Stimulated activated CD8-positive, alpha-beta memory T cell treated with anti-CD3 and anti-CD28 coated beads, Interleukin-15, amount 100 ng/mL, for 24 hours (primary cell): ENCODE measurements at regions not wholly inside any gene's neighbourhood (a gene's known extent, or its start where the extent isn't known, plus 50 kb on each side); places are given as distances from the start of the nearest gene placed in this dataset.

Source experiments
- DNase-seq: peaks from one replicate; pipeline ENCODE4 v3.0.0-alpha.2; 2020; ENCODE audit warnings: low read depth

DNA sequence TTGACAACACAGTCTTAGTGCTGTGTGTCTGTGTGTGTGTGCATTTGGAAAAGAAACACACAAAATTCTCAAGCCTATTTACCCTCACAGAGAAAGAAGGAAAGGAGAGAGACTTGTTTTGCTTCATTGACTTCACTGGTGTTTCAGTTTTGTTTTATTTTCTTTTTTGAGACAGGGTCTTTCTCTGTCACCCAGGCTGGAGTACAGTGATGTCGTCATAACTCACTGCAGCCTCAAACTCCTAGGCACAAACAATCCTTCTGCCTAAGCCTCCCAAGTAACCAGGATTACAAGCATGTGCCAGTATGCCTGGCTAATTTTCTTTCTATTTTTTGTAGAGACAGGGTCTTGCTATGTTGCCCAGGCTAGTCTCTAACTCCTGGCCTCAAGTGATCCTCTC, 636.9 kb downstream of the TAFA4 start:
- DNase-seq = no peak

GRCh38 chr3:68290333-68290732, 635.9 kb upstream of the SUCLG2 start:
- no peak for DNase-seq

DNA sequence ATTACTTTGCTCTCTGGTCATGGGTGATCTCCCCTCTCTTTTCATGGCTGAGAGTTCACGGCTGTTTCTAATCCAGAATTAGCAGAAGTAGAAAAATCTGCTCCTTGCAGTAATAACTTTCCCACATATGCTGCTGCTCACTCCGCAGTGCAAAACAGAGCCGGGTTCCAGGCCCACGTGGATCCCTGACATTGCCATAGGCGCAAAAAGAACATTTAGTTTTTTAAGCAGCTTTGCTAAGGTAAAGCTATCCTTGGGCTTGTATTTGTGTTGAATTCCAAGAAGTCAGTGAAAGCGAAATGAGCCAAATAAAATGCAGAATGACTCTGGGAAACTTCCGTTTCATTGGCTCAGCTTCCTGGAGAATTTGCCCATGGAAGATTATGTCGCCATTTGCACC, 633.7 kb upstream of the SUCLG2 start:
- no peak for DNase-seq

- DNase-seq = no peak
Measured at GRCh38 chr3:68287101-68287500, 632.7 kb upstream of the SUCLG2 start.

GRCh38 chr3:68274286-68274685, 619.9 kb upstream of the SUCLG2 start:
- DNase-seq = no peak

GRCh38 chr3:68271145-68271544, 616.7 kb upstream of the SUCLG2 start:
- DNase-seq = no peak

- DNase-seq = no peak
Measured at GRCh38 chr3:68256635-68257223, 602.3 kb upstream of the SUCLG2 start.

- no peak for DNase-seq
Measured at GRCh38 chr3:68249265-68249664, 594.9 kb upstream of the SUCLG2 start.

- DNase-seq = no peak
Measured at GRCh38 chr3:68242606-68243005, 588.2 kb upstream of the SUCLG2 start.

- no peak for DNase-seq
Measured at GRCh38 chr3:68239542-68239941, 585.1 kb upstream of the SUCLG2 start.

DNA sequence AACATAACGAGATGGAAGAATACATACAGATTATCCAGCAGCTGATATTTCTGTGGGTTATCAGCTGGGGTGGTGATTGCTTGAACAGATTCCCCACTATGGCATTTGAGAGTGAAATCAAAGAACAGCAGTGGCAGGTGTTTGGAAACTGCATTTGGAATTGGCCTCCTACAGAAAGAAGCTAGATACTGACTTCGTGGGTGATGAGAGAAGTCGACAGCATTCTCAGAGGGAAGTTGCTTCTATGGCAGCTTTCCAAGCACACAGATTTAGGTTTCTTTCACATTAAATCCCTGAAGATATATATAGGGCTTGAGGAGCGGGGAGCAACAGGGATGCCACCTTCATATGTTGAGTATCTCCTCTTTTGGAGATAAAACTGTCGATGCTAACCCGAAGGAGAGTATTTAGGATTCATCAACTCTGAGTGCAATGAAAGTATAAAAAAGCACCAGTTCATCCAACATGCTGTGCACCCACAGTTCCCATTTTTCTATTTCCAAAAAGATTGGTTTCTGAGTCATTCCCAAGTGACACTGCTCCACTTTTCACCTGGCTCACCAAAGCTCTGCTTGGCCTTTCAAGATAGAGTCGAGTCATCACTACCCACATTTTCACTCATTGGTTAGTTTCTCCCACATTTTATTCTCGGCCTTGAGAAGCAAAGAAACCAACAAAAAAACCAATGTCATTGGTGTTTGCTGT, 579.8 kb upstream of the SUCLG2 start:
- DNase-seq = no peak

- DNase-seq = no peak
Measured at GRCh38 chr3:68228856-68229255, 574.4 kb upstream of the SUCLG2 start.

DNA sequence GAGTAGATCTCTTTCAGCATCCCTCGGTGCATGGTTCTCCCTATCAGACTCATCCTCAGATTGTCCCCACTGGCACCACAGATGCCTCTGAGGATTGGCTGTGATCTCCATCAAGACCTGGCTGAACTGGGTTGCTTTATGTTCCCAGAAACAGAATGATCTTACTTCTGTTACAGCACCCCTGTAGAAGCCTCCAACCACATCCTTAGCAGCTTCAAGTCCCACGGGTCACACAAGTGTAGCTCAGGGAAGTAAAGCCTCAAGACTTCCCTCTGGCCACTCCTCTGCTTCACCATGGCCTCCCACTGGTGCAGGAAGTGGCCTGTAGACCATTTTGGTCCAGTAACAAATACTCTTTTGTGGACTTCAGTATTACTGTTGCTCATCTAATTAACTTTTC, 566.4 kb upstream of the SUCLG2 start:
- DNase-seq = no peak

DNA sequence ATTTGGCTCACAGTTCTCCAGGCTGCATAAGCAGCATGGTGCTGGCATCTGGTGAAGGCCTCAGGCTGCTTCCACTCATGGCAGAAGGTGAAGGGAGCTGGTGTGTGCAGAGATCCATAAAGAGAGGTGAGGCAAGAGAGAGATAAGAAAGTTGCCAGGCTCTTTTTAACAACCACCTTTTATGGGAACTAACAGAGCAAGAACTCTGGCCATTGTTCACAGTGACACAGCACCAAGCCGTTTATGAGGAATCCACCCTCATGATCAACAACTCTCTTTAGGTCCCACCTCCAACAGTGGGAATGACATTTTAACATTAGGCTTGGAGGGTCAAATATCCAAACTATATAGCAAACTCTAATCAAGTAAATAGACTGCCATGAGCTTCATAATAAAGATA, 557.2 kb upstream of the SUCLG2 start:
- no peak for DNase-seq

DNA sequence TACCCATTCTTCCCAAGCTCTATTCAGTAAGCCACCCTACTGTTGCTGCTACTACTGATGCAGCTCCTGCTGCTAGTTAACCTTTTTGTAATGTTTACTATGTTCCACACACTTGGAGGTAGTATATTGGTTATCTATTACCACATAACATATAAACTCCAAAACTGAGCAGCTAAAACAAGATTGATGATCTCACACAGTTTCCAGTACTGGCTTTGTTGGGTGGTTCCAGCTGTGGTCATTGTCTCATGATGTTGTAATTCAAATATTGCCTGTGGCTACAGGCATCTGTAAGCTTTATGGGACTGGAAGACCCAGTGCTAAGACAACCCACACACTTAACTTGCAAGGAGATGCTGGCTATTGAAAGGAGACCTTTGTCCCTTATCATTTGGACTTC, 556.2 kb upstream of the SUCLG2 start:
- DNase-seq = no peak

DNA sequence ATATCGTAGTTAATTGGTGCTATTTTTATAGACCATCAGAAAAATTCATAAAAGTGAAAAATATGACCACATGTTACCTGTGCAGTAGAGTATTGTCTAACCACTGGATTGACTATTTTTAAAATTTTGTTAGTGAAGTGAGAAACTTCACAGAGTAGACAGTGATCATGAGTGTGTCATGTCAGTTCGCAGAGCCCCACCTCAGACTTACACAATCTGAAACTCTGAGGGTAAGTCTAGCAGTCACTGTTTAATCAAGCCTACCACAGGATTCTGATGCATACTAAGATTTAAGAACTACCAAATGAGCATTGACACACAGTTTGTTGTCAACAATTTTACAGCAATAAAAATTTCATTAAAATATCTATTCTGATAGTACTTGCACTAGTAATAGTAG, 552.9 kb upstream of the SUCLG2 start:
- no peak for DNase-seq

GRCh38 chr3:68206524-68207117, 552.2 kb upstream of the SUCLG2 start:
- no peak for DNase-seq

GRCh38 chr3:68186733-68187132, 532.3 kb upstream of the SUCLG2 start:
- no peak for DNase-seq

DNA sequence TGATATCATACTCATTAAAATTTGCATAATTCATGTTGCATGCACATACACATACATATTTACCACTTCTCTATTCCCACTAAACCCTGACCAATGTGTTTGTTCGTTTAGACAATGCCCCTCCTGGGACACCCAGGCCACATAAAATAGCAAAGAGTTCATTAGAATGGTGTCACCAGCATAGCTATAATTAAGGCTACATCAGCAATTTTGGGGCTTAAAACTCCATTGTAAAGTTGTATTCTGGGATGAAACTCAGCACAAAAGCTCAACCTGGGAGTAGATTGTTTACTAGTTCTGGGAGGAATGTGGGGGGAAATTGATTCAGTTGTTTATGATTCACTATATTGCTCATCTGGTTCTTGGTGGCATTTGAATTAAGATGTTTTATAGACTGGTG, 522.2 kb upstream of the SUCLG2 start:
- no peak for DNase-seq

DNA sequence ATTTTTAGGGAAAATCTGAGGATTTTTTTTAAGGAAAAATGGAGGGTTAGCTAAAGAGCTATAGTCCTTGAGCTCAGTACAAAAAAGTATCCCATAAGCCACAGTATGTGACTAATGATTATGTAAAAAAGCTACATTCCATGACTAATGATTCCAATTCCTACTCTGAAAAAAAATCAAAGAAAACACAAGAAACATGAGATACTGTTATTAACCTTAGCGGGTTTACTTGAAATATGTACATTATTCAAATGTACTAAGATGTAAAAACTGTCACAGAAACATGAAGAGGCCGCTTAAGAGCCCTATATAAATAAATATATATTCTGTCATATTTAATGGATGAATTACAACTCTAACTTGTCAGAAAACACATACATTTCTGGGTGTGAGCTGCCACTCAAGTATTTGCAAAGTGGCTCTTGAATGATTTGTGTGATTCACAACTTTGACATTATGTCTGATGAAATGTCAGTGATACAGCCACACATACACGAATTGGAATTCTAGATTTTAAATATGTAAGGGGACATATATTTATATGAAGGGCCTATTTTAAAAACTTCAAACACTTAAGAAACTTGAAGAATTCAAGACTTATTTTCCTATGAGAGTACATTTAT, 518.7 kb upstream of the SUCLG2 start:
- DNase-seq = no peak

DNA sequence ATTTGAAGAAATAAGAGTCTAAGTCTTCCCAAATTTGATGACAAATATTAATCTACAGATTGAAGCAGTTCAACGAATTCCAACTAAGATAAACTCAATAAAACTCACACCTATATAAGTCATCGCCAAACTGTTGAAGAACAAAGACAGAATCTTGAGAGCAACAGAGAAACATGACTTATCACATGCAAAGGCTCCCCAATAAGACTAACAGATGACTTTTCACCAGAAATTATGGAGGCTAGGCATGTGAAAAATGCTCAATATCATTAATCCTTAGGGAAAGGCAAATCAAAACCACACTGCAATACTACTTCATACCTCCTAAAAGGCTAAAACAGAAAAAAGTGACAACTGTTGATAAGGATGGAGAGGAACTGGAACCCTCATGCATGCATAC, 517.6 kb upstream of the SUCLG2 start:
- no peak for DNase-seq

- no peak for DNase-seq
Measured at GRCh38 chr3:68163968-68164367, 509.6 kb upstream of the SUCLG2 start.

GRCh38 chr3:68163062-68163461, 508.6 kb upstream of the SUCLG2 start:
- no peak for DNase-seq
